ENCODE measurements at regions not wholly inside any gene's neighbourhood (a gene's known extent, or its start where the extent isn't known, plus 50 kb on each side); places are given as distances from the start of the nearest gene placed in this dataset.

DNA sequence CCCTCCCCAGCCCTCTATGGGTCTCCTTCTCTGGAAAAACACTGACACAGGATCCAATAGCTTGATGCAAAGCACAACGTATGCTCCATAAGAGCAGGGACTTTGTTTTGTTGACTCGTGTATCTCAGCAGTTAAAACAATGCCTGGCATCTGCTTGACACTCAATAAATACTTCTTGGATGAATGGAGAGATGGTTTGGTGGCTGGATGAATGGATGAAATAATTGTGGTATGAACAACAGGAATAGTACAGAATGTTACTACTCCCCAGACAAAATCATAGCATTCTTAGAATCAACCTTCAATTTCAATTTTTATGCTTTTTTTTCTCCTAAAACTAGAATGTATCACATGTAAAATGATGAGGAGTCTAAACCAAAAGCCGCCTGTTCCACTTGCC, 57.4 kb downstream of the KCNE4 start:
- TF ChIP-seq CTCF (IDR thresholded peaks at IDR 0.05; ENCODE audit: insufficient read depth, low read depth, low read length), result no peak
- no peak for TF ChIP-seq EZH2 (IDR thresholded peaks at IDR 0.05; ENCODE audit: insufficient read depth, low read length)
